HG02642 (cell line): ENCODE measurements at regions not wholly inside any gene's neighbourhood (a gene's known extent, or its start where the extent isn't known, plus 50 kb on each side); places are given as distances from the start of the nearest gene placed in this dataset.
"Not testable (repeated sequence)": the region's sequence is repeated elsewhere in the genome, so short reads cannot be mapped to it uniquely, and the experiment has no call there.

Source experiments
- ATAC-seq: cut with Tn5 transposase; IDR thresholded peaks from one replicate; pipeline ENCODE4 v1.9.1; 2021; ENCODE audit warnings: mild to moderate bottlenecking; ENCODE audit not compliant: unreplicated experiment, poor library complexity

- no peak for ATAC-seq
Measured at GRCh38 chr22:46039535-46039934, 62.6 kb upstream of the WNT7B start.

- ATAC-seq: no peak
Measured at GRCh38 chr22:46040471-46041465, 63.8 kb upstream of the WNT7B start.

GRCh38 chr22:46041642-46042041 is 64.7 kb upstream of the WNT7B start:
- ATAC-seq: no peak

GRCh38 chr22:46042786-46043185 is 65.8 kb upstream of the WNT7B start:
- ATAC-seq: no peak

GRCh38 chr22:46043339-46043738 is 66.4 kb upstream of the WNT7B start:
- ATAC-seq: no peak

GRCh38 chr22:46043816-46044620 is 67.1 kb upstream of the WNT7B start:
- no peak for ATAC-seq

GRCh38 chr22:46044621-46045458 is 67.9 kb upstream of the WNT7B start:
- no peak for ATAC-seq

- ATAC-seq: no peak
Measured at GRCh38 chr22:46045459-46046298, 68.7 kb upstream of the WNT7B start.

- no peak for ATAC-seq
Measured at GRCh38 chr22:46046299-46046685, 69.3 kb upstream of the WNT7B start.

GRCh38 chr22:46047226-46047625 is 70.3 kb upstream of the WNT7B start:
- no peak for ATAC-seq

GRCh38 chr22:46047841-46048595 is 71.1 kb upstream of the WNT7B start:
- no peak for ATAC-seq

GRCh38 chr22:46048661-46049060 is 71.7 kb upstream of the WNT7B start:
- not testable (repeated sequence) for ATAC-seq

- no peak for ATAC-seq
Measured at GRCh38 chr22:46049726-46050450, 72.9 kb upstream of the WNT7B start.

GRCh38 chr22:46050451-46050845 is 73.5 kb upstream of the WNT7B start:
- ATAC-seq: no peak

- no peak for ATAC-seq
Measured at GRCh38 chr22:46050916-46051614, 74.1 kb upstream of the WNT7B start.

- no peak for ATAC-seq
Measured at GRCh38 chr22:46051646-46052045, 74.7 kb upstream of the WNT7B start.

- ATAC-seq: no peak
Measured at GRCh38 chr22:46052331-46052771, 75.4 kb upstream of the WNT7B start.
